ENCODE measurements at regions not wholly inside any gene's neighbourhood (a gene's known extent, or its start where the extent isn't known, plus 50 kb on each side); places are given as distances from the start of the nearest gene placed in this dataset.

- Mint-ChIP-seq H3K27ac (peak overlapping the region; percentile 74), H3K36me3 (peaks cover 2% of the 10 kb centered on the region), H3K9me3 (no peaks in the 10 kb centered on the region), H3K4me1 (peaks cover 16% of the 10 kb centered on the region), H3K4me3 (no peak overlapping the region), H3K27me3 (ENCODE audit: insufficient read depth, low read depth) (peaks cover 2% of the 10 kb centered on the region)
- Histone ChIP-seq H4K20me1 (ENCODE audit: low read depth) (no peaks in the 10 kb centered on the region), H3K36me3 (no peaks in the 10 kb centered on the region), H3K27me3 (no peaks in the 10 kb centered on the region), H3K4me1 (peaks cover 9% of the 10 kb centered on the region), H3K79me2 (ENCODE audit: low read depth) (no peaks in the 10 kb centered on the region), H3K9ac (no peak overlapping the region), H2AFZ (replicated peaks) (peak overlapping the region; percentile 45), H3K27ac (no peak overlapping the region), H3K4me3 (no peak overlapping the region), H3K9me3 (ENCODE audit: low read depth) (no peaks in the 10 kb centered on the region), H3F3A (ENCODE audit: low read depth) (peaks cover 4% of the 10 kb centered on the region), H3K4me2 (peak overlapping the region; percentile 3)
- DNase-seq (ENCODE audit: low spot score) = no peak
- TF ChIP-seq CTCF (IDR thresholded peaks at IDR 0.05) = no peak
- no peak for TF ChIP-seq EZH2 (IDR thresholded peaks at IDR 0.05)
- TF ChIP-seq EZH2phosphoT487 (IDR thresholded peaks at IDR 0.05) = no peak
Observed at GRCh38 chr2:8412082-8412481, 269.8 kb upstream of the ID2 start.

- Histone ChIP-seq H3K9me3 (ENCODE audit: low read depth) (no peaks in the 10 kb centered on the region), H3K4me1 (peaks cover 9% of the 10 kb centered on the region), H3K9ac (no peak overlapping the region), H3K27ac (no peak overlapping the region), H3K4me2 (peak overlapping the region; percentile 3), H4K20me1 (ENCODE audit: low read depth) (no peaks in the 10 kb centered on the region), H3K79me2 (ENCODE audit: low read depth) (no peaks in the 10 kb centered on the region), H3F3A (ENCODE audit: low read depth) (peaks cover 4% of the 10 kb centered on the region), H3K27me3 (no peaks in the 10 kb centered on the region), H2AFZ (replicated peaks) (peak overlapping the region; percentile 45), H3K4me3 (no peak overlapping the region), H3K36me3 (no peaks in the 10 kb centered on the region)
- Mint-ChIP-seq H3K27ac (peak overlapping the region; percentile 74), H3K4me1 (peaks cover 15% of the 10 kb centered on the region), H3K36me3 (peaks cover 2% of the 10 kb centered on the region), H3K9me3 (no peaks in the 10 kb centered on the region), H3K4me3 (no peak overlapping the region), H3K27me3 (ENCODE audit: insufficient read depth, low read depth) (peaks cover 2% of the 10 kb centered on the region)
- DNase-seq (ENCODE audit: low spot score) = peak; percentile 46
- TF ChIP-seq EZH2phosphoT487 (IDR thresholded peaks at IDR 0.05) (no peak), EZH2 (IDR thresholded peaks at IDR 0.05) (no peak), CTCF (IDR thresholded peaks at IDR 0.05) (no peak)
Observed at GRCh38 chr2:8412586-8412985, 269.3 kb upstream of the ID2 start.

- H3K4me2 ChIP-seq = no peak overlapping the region
- peaks cover 9% of the 10 kb centered on the region for H3K4me1 ChIP-seq
- H3K27ac ChIP-seq = no peak overlapping the region
- Mint-ChIP-seq H3K27ac (no peak overlapping the region), H3K9me3 (no peaks in the 10 kb centered on the region), H3K4me1 (peaks cover 13% of the 10 kb centered on the region), H3K36me3 (peaks cover 2% of the 10 kb centered on the region), H3K4me3 (no peak overlapping the region), H3K27me3 (ENCODE audit: insufficient read depth, low read depth) (peaks cover 2% of the 10 kb centered on the region)
- peaks cover 4% of the 10 kb centered on the region for H3F3A ChIP-seq (ENCODE audit: low read depth)
- TF ChIP-seq CTCF (IDR thresholded peaks at IDR 0.05) (no peak), EZH2phosphoT487 (IDR thresholded peaks at IDR 0.05) (no peak), EZH2 (IDR thresholded peaks at IDR 0.05) (no peak)
- no peak overlapping the region for H3K9ac ChIP-seq
- H3K36me3 ChIP-seq = no peaks in the 10 kb centered on the region
- H2AFZ ChIP-seq (replicated peaks) = no peak overlapping the region
- no peak overlapping the region for H3K4me3 ChIP-seq
- H3K9me3 ChIP-seq (ENCODE audit: low read depth) = no peaks in the 10 kb centered on the region
- no peak for DNase-seq (ENCODE audit: low spot score)
- H4K20me1 ChIP-seq (ENCODE audit: low read depth) = no peaks in the 10 kb centered on the region
- no peaks in the 10 kb centered on the region for H3K79me2 ChIP-seq (ENCODE audit: low read depth)
- no peaks in the 10 kb centered on the region for H3K27me3 ChIP-seq
Observed at GRCh38 chr2:8413589-8414135, 268.2 kb upstream of the ID2 start.
